ENCODE measurements at regions not wholly inside any gene's neighbourhood (a gene's known extent, or its start where the extent isn't known, plus 50 kb on each side); places are given as distances from the start of the nearest gene placed in this dataset.

DNA sequence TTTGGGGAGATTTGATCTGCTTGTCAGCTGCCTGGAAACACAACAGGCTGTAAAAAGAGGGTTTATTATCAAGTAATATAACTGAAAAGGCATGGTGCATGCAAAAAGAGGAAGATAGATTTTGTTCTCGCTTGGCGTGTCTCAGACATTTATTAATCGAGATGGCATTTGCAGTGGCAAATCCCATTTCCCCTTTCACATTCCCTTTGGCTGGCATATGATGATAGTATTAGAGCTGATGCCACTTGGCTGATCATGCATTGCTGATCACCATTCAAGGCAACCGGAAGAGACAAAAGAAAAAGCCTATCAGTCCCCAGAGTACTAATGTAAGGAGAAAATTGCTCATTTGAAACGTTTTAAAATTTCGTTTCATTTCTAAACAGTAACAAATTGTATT, 101.8 kb downstream of the ZIC3 start:
- no peak overlapping the region for H3K27ac ChIP-seq (replicated peaks; ENCODE audit: low read length)
- no peaks in the 10 kb centered on the region for H3K4me1 ChIP-seq (ENCODE audit: control insufficient read depth in 2 of 2, insufficient read depth in 1 of 2, low read depth in 1 of 2, low read length in 2 of 2)
- no peaks in the 10 kb centered on the region for H3K36me3 ChIP-seq (replicated peaks in 1 of 2; ENCODE audit: control insufficient read depth in 2 of 2, insufficient read depth in 2 of 2, low read length in 2 of 2)
- no peak overlapping the region for H3K9ac ChIP-seq (ENCODE audit: low read depth, low read length, poor library complexity)
- H3K4me3 ChIP-seq (ENCODE audit: low read length in 2 of 2) = no peak overlapping the region
- H3K4me2 ChIP-seq (ENCODE audit: insufficient read depth, low read length, poor library complexity, severe bottlenecking) = no peak overlapping the region
- no peak for DNase-seq (ENCODE audit: low spot score)
- H3K79me1 ChIP-seq (ENCODE audit: low read depth, low read length) = peaks cover 3% of the 10 kb centered on the region
- H2BK12ac ChIP-seq (ENCODE audit: low read length) = no peak overlapping the region
- H3K23ac ChIP-seq (ENCODE audit: low read depth, low read length, poor library complexity) = no peak overlapping the region
- no peak overlapping the region for H3K14ac ChIP-seq (ENCODE audit: low read length)
- no peak overlapping the region for H2BK15ac ChIP-seq (ENCODE audit: low read length)
- WGBS, 2 donors (ENCODE audit: extremely low coverage in 2 of 2, insufficient read length in 2 of 2, insufficient replicate concordance in 1 of 2) = no CpG with 5 or more reads among the region's 6 CpGs
- H3K9me3 ChIP-seq (replicated peaks in 1 of 2; ENCODE audit: control insufficient read depth in 2 of 2, insufficient read depth in 1 of 2, low read depth in 1 of 2, low read length in 2 of 2) = no peaks in the 10 kb centered on the region
- H2AFZ ChIP-seq (ENCODE audit: low read length) = no peak overlapping the region
- no peak overlapping the region for H3K4ac ChIP-seq (ENCODE audit: low read length)
- no peak overlapping the region for H4K8ac ChIP-seq (ENCODE audit: low read depth, low read length)
- H4K91ac ChIP-seq (ENCODE audit: low read depth, low read length, poor library complexity) = no peak overlapping the region
- no peak overlapping the region for H2AK5ac ChIP-seq (ENCODE audit: low read depth, low read length)
- H2BK5ac ChIP-seq (ENCODE audit: low read length) = no peak overlapping the region
- H3K27me3 ChIP-seq (ENCODE audit: control insufficient read depth in 3 of 3, insufficient read depth in 3 of 3, low read depth in 1 of 3, low read length in 3 of 3) = no peaks in the 10 kb centered on the region
- no peak overlapping the region for H2BK120ac ChIP-seq (ENCODE audit: low read depth, low read length)
- no peak overlapping the region for H3K18ac ChIP-seq (ENCODE audit: low read length)

DNA sequence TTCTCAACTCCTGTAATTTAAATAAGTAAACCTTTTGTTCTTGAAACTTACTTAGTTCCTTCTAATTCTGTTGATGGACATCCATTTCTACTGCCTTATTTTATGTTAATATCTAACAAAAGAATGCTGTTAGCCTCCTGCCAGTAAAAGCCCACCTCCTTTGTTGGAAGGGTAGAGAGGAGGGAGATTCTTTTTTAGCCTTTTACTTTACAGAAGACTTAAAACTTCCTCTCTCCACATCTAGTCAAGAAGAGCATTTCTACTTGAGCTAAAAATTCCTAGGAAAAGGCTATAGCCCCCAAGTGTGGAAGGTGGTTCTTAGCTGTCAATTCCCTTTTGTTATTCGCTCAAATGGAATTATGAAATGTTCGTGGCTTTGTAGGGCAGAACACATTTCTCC, 118.7 kb downstream of the ZIC3 start:
- H2BK12ac ChIP-seq (ENCODE audit: low read length) = no peak overlapping the region
- DNase-seq (ENCODE audit: low spot score) = no peak

DNA sequence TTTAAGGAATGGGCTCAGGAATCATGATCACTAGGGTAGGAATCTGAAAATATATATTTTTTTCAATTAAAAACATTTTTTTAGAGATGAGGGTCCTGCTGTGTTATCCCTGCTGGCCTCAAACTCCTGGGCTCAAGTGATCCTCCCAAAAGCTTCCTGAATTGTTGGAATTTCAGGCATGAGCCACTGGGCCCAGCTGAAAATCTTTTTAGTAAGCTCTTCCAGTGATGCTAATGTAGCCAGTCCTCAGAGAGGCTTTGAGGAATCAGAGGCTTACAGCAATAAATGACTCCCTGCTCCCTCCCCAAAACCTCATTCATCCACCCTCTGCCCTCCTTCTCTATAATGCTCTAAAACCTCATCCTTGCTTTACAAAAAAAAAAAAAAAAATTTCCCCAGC, 129.5 kb downstream of the ZIC3 start:
- Histone ChIP-seq H3K18ac (ENCODE audit: low read length) (no peak overlapping the region), H3K9ac (ENCODE audit: low read depth, low read length, poor library complexity) (no peak overlapping the region)

More for the DNA sequence above, 118.7 kb downstream of the ZIC3 start:
- H2BK5ac ChIP-seq (ENCODE audit: low read length) = no peak overlapping the region
- H3K9ac ChIP-seq (ENCODE audit: low read depth, low read length, poor library complexity) = no peak overlapping the region
- no peaks in the 10 kb centered on the region for H3K36me3 ChIP-seq (replicated peaks in 1 of 2; ENCODE audit: control insufficient read depth in 2 of 2, insufficient read depth in 2 of 2, low read length in 2 of 2)
- no CpG with 5 or more reads among the region's 2 CpGs for WGBS, 2 donors (ENCODE audit: extremely low coverage in 2 of 2, insufficient read length in 2 of 2, insufficient replicate concordance in 1 of 2)
- no peak overlapping the region for H2AK5ac ChIP-seq (ENCODE audit: low read depth, low read length)
- H4K8ac ChIP-seq (ENCODE audit: low read depth, low read length) = no peak overlapping the region
- H3K27ac ChIP-seq (replicated peaks; ENCODE audit: low read length) = no peak overlapping the region
- no peak overlapping the region for H2AFZ ChIP-seq (ENCODE audit: low read length)
- no peaks in the 10 kb centered on the region for H3K27me3 ChIP-seq (ENCODE audit: control insufficient read depth in 3 of 3, insufficient read depth in 3 of 3, low read depth in 1 of 3, low read length in 3 of 3)
- H3K79me1 ChIP-seq (ENCODE audit: low read depth, low read length) = no peaks in the 10 kb centered on the region
- no peak overlapping the region for H3K4me3 ChIP-seq (ENCODE audit: low read length in 2 of 2)
- no peak overlapping the region for H2BK120ac ChIP-seq (ENCODE audit: low read depth, low read length)
- H3K9me3 ChIP-seq (replicated peaks in 1 of 2; ENCODE audit: control insufficient read depth in 2 of 2, insufficient read depth in 1 of 2, low read depth in 1 of 2, low read length in 2 of 2) = no peaks in the 10 kb centered on the region
- no peaks in the 10 kb centered on the region for H3K4me1 ChIP-seq (ENCODE audit: control insufficient read depth in 2 of 2, insufficient read depth in 1 of 2, low read depth in 1 of 2, low read length in 2 of 2)
- no peak overlapping the region for H3K23ac ChIP-seq (ENCODE audit: low read depth, low read length, poor library complexity)
- H4K91ac ChIP-seq (ENCODE audit: low read depth, low read length, poor library complexity) = no peak overlapping the region
- no peak overlapping the region for H2BK15ac ChIP-seq (ENCODE audit: low read length)
- H3K18ac ChIP-seq (ENCODE audit: low read length) = no peak overlapping the region
- no peak overlapping the region for H3K4ac ChIP-seq (ENCODE audit: low read length)
- peak overlapping the region; percentile 18 for H3K4me2 ChIP-seq (ENCODE audit: insufficient read depth, low read length, poor library complexity, severe bottlenecking)
- H3K14ac ChIP-seq (ENCODE audit: low read length) = no peak overlapping the region

DNA sequence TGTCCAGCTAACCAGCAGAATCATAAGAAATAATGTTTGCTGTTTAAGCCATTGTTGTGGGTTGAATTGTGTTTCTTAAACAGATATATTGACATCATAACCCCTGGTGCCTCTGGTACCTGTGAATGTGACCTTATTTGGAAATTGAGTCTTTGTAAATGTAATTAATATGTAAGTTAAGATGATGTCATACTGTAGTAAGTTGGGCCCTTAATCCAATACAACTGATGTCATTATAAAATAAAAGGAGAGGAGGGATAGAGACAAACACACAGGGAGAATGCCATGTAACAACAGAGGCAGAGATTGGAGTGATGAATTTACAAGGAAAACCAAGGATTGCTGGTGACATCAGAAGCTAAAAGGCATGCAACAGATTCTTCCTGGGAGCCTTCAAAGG, 141.4 kb downstream of the ZIC3 start:
- Histone ChIP-seq H3K23ac (ENCODE audit: low read depth, low read length, poor library complexity) (no peak overlapping the region), H4K8ac (ENCODE audit: low read depth, low read length) (no peak overlapping the region), H3K27ac (replicated peaks; ENCODE audit: low read length) (no peak overlapping the region), H3K9me3 (replicated peaks in 1 of 2; ENCODE audit: control insufficient read depth in 2 of 2, insufficient read depth in 1 of 2, low read depth in 1 of 2, low read length in 2 of 2) (no peaks in the 10 kb centered on the region), H3K4ac (ENCODE audit: low read length) (no peak overlapping the region), H3K36me3 (replicated peaks in 1 of 2; ENCODE audit: control insufficient read depth in 2 of 2, insufficient read depth in 2 of 2, low read length in 2 of 2) (no peaks in the 10 kb centered on the region), H3K4me2 (ENCODE audit: insufficient read depth, low read length, poor library complexity, severe bottlenecking) (no peak overlapping the region), H2BK12ac (ENCODE audit: low read length) (no peak overlapping the region), H4K91ac (ENCODE audit: low read depth, low read length, poor library complexity) (no peak overlapping the region), H3K4me3 (ENCODE audit: low read length in 2 of 2) (no peak overlapping the region), H2AFZ (ENCODE audit: low read length) (no peak overlapping the region), H2BK15ac (ENCODE audit: low read length) (no peak overlapping the region), H3K18ac (ENCODE audit: low read length) (no peak overlapping the region), H3K9ac (ENCODE audit: low read depth, low read length, poor library complexity) (no peak overlapping the region), H3K79me1 (ENCODE audit: low read depth, low read length) (no peaks in the 10 kb centered on the region), H2BK120ac (ENCODE audit: low read depth, low read length) (no peak overlapping the region), H2BK5ac (ENCODE audit: low read length) (no peak overlapping the region), H3K14ac (ENCODE audit: low read length) (no peak overlapping the region), H3K27me3 (ENCODE audit: control insufficient read depth in 3 of 3, insufficient read depth in 3 of 3, low read depth in 1 of 3, low read length in 3 of 3) (no peaks in the 10 kb centered on the region), H3K4me1 (ENCODE audit: control insufficient read depth in 2 of 2, insufficient read depth in 1 of 2, low read depth in 1 of 2, low read length in 2 of 2) (no peaks in the 10 kb centered on the region), H2AK5ac (ENCODE audit: low read depth, low read length) (no peak overlapping the region)
- DNase-seq (ENCODE audit: low spot score) = no peak

More for the DNA sequence above, 129.5 kb downstream of the ZIC3 start:
- no peak overlapping the region for H4K91ac ChIP-seq (ENCODE audit: low read depth, low read length, poor library complexity)
- H2AFZ ChIP-seq (ENCODE audit: low read length) = no peak overlapping the region
- H3K36me3 ChIP-seq (replicated peaks in 1 of 2; ENCODE audit: control insufficient read depth in 2 of 2, insufficient read depth in 2 of 2, low read length in 2 of 2) = no peaks in the 10 kb centered on the region
- DNase-seq (ENCODE audit: low spot score) = no peak
- no peak overlapping the region for H3K4me2 ChIP-seq (ENCODE audit: insufficient read depth, low read length, poor library complexity, severe bottlenecking)
- no peak overlapping the region for H3K4ac ChIP-seq (ENCODE audit: low read length)
- H3K4me1 ChIP-seq (ENCODE audit: control insufficient read depth in 2 of 2, insufficient read depth in 1 of 2, low read depth in 1 of 2, low read length in 2 of 2) = no peaks in the 10 kb centered on the region
- no peaks in the 10 kb centered on the region for H3K9me3 ChIP-seq (replicated peaks in 1 of 2; ENCODE audit: control insufficient read depth in 2 of 2, insufficient read depth in 1 of 2, low read depth in 1 of 2, low read length in 2 of 2)
- no peak overlapping the region for H2BK120ac ChIP-seq (ENCODE audit: low read depth, low read length)
- H2BK15ac ChIP-seq (ENCODE audit: low read length) = no peak overlapping the region
- no peak overlapping the region for H2BK12ac ChIP-seq (ENCODE audit: low read length)
- no peak overlapping the region for H4K8ac ChIP-seq (ENCODE audit: low read depth, low read length)
- H2BK5ac ChIP-seq (ENCODE audit: low read length) = no peak overlapping the region
- H3K27me3 ChIP-seq (ENCODE audit: control insufficient read depth in 3 of 3, insufficient read depth in 3 of 3, low read depth in 1 of 3, low read length in 3 of 3) = no peaks in the 10 kb centered on the region
- H3K4me3 ChIP-seq (ENCODE audit: low read length in 2 of 2) = no peak overlapping the region
- no peaks in the 10 kb centered on the region for H3K79me1 ChIP-seq (ENCODE audit: low read depth, low read length)
- H3K23ac ChIP-seq (ENCODE audit: low read depth, low read length, poor library complexity) = no peak overlapping the region
- no peak overlapping the region for H2AK5ac ChIP-seq (ENCODE audit: low read depth, low read length)
- no peak overlapping the region for H3K27ac ChIP-seq (replicated peaks; ENCODE audit: low read length)
- H3K14ac ChIP-seq (ENCODE audit: low read length) = no peak overlapping the region

Measured in neuronal stem cell (in vitro differentiated cells).